ENCODE measurements at regions not wholly inside any gene's neighbourhood (a gene's known extent, or its start where the extent isn't known, plus 50 kb on each side); places are given as distances from the start of the nearest gene placed in this dataset.

GRCh38 chr17:71315568-71315967 is 805.3 kb upstream of the SOX9 start:
- no peak for DNase-seq

DNA sequence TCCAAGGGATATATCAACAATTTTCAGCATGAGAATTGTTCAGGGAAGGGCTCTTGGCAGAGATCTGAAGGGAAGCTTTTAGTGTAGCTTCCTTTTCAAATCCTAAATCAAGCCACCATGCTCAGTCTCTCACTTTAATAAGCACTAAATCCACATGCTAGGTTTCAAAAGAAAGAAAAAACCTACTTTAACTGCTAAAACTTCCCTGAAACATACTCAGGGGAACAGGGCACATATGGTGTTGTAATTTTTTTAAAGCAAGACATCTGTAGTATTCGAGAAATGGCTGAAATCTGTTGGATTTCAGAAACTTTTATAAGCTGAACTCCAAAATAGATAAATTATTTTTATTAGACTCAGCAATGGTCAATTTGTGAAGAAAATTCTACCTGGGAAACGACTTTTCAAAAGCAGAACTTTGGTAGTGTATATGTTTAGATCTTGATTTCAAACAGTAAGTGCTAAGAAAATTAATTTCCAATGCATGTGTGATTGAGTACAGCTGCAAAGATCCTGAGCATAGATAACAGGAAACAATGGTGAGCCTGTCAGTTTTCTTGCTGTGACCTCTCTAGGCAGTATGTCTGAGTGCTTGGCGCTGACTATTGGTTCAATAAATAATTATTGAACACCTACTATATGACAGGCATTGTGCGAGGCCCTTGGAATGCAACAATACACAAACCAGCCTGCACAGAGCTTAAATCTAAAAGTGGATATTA is 804.5 kb upstream of the SOX9 start:
- no peak for DNase-seq

- DNase-seq, result no peak
Observed at GRCh38 chr17:71320009-71320796, 800.6 kb upstream of the SOX9 start.

- no peak for DNase-seq
Observed at GRCh38 chr17:71325117-71325516, 795.7 kb upstream of the SOX9 start.

DNA sequence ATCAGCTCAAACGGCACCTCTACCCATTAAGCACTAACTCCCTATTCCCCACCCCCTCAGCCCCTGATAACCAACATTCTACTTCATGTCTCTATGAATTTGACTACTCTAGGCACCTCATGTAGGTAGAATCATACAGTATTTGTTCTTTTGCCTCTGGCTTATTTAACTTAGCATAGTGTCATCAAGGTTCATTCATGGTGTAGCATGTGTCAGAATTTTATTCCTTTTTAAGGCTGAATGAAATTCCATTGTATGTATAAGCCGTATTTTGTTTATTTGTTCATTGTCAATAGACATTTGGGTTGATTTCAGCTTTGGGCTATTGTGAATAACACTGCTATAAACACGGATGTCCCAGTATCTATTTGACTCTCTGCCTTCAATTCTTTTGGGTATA is 794.9 kb upstream of the SOX9 start:
- no peak for DNase-seq

- DNase-seq, result no peak
Observed at GRCh38 chr17:71327376-71328059, 793.3 kb upstream of the SOX9 start.

DNA sequence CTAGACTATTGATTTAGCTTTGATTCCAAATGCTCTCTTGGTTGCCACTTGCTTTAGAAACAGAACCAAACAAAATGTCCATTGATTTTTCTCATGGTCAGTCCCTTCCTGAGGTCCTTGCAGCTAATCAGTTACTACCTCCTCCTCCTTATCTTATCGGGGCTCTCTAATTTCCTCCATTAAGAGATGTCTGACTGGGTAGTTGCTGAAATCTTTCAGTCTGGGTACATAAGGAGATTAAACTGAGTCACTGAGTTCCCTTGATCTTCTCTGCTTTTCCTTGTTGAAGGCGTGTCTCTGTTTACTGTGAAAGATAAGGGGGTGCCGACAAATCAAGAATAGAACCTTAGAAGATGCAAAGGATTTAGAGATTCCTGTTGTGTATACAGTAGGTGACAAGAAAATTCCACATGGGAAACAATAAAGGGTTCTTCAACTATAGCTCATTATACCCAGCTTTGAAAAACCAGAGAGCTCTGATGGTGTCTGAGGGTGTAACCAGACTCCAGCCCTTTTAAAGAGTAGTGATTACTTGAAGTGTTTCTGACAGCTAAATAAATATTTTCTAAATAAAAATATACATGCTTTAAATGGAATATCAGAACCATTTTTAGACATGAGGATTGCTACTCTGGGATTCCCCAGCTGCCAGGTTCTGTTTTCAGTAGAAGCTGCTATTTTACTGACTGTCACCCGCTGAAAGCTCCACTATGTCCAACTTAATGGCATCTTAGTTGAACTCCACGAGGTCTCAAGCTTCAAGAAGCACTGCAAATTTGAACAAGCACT is 791.3 kb upstream of the SOX9 start:
- DNase-seq, result no peak

DNA sequence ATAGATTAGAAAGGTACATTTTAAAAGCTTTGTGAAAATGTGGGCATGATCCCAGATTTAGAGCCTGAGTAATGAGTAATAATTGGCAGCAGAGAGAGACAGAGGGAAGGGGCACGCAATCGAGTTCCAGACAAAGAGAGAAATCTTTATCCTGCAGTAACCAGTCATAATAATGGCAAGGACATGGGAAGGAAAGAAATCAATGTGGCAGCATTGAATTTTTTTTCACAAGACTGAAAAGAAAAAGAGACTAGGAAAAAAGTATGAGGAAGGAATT is 790.8 kb upstream of the SOX9 start:
- DNase-seq, result no peak

DNA sequence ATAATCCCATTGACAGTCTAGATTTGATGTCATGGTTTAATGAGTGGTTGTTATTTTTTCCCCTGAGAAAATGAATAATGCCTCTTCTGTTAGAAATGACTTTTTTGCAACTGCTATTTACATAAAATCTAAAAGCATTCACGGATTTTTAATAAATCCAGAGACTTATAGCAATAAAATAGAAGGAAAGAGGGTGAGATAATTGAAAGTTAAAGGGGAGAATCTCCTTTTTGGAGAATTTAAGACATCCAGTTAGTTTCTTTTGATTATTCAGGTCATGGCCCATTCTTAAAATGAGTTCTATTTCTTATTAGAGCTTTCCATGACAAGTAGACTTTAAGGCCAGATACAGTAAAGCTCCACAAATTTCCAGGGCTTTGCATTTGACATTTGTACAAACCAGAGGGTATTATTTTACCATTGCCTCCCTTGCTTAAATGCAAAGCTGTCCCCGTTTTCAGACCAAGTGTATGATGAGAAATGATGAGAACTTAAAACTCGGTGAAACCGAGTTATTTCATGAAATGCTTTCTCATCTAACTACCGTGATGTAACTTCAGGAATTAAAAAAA is 789.0 kb upstream of the SOX9 start:
- no peak for DNase-seq

DNA sequence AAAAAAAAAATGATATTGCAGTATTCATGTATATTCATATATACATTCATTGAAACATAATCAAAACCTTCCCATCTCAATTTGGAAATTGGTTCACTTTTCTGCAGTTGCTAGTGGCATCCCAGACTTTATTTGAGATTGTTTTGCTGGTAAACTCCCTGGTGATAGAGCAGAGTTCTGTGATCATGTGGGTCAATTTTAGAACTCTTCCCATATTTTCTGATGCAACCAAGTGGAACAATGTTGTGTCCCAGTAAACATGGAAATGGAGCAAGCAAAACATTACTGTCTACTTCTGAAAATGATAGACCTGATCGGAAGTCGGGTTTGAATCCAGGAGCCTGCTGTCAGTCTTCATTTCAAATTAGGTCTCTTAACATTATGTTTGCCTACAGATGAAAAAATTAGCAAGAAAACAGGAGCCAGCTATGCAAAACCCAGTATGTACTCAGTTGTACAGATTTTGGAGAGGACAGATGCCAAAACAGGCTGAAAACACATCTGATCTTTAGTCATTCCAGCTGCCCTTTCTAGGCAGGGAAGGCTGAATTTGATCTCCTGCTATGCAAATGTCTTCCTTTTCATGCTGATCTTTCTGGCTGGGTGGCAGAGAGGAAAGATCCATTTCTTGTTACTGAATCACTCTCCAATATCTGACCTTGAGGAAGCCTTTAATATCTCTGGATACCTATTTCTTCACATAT is 786.6 kb upstream of the SOX9 start:
- DNase-seq, result no peak

- DNase-seq, result no peak
Observed at GRCh38 chr17:71335212-71335611, 785.6 kb upstream of the SOX9 start.

DNA sequence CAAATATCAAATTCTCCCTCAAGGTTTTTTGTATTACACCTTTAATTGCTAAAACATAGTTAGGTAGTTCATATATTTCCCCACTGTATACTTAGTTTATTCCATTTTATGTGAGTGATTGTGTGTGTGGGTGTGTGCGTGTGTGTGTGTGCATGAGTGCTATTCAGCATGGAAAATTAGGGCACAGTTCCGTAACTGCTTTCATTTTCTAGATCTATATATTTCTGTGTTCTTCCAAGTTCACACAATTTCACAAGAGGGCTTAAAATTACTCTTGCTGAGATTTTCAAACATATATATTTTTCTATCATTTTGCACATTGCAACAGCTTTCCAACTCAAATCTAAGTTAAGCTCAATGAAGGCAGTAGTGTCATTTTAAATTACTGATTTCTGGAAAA is 782.9 kb upstream of the SOX9 start:
- no peak for DNase-seq

- no peak for DNase-seq
Observed at GRCh38 chr17:71338396-71338795, 782.4 kb upstream of the SOX9 start.

- DNase-seq, result no peak
Observed at GRCh38 chr17:71339206-71339605, 781.6 kb upstream of the SOX9 start.

DNA sequence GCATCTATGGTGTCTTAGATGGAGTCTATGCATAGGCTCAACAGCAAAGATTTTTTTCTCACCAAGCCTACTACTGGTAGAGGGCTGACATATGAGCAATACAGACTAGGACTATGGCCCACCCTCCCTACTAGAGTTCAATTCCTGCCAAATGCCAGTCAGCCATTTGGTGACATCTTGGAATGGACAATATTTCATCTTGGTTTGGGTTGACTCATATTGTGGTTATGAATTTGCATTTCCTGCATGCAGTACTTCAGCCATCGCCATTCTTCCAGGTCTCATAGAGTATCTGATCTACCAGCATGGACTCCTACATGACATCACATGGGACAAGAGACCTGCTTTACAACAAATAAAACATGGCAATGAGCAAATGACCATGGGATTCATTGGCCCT is 778.1 kb upstream of the SOX9 start:
- no peak for DNase-seq

- no peak for DNase-seq
Observed at GRCh38 chr17:71349908-71350600, 770.8 kb upstream of the SOX9 start.

DNA sequence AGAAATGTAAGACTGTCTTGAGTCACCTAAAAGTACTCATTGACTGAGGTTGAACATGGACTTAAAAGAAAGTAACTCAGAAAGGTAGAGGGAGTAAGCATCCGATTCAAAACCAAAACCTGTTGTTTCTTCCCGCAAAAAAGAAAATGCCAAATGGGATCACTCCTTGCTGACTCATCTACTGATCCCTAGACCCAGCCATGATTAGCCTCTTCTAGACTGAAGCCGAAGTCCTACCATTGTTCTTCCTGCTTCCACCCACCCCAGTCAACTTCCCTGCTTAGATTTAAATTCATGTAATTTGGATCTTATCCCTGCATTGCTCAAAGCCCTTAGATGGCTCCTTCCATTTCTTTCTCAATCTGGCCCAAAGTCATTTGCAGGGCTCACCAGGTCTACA is 760.5 kb upstream of the SOX9 start:
- no peak for DNase-seq

- no peak for DNase-seq
Observed at GRCh38 chr17:71361656-71362450, 759.0 kb upstream of the SOX9 start.

DNA sequence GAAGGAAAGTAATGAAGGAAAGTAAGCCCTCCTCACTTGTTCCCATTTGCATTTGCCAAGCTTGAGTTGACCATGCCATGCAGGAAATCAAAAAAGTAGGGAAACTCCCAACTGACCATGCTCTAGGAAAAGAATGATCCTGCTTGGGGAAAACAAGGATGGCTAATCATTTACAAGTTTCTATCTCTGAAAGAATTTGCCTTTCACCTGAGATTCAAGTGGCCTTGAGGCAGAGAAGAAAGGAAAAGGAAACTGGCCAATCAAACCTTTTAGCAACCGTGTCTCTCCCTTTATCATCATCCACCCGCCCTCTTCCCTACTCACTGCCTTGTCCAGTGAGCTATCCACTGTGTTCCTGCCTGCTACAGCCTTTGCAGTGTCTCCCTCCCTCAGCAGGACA is 757.2 kb upstream of the SOX9 start:
- DNase-seq, result no peak

GRCh38 chr17:71371809-71372208 is 749.0 kb upstream of the SOX9 start:
- DNase-seq, result no peak

DNA sequence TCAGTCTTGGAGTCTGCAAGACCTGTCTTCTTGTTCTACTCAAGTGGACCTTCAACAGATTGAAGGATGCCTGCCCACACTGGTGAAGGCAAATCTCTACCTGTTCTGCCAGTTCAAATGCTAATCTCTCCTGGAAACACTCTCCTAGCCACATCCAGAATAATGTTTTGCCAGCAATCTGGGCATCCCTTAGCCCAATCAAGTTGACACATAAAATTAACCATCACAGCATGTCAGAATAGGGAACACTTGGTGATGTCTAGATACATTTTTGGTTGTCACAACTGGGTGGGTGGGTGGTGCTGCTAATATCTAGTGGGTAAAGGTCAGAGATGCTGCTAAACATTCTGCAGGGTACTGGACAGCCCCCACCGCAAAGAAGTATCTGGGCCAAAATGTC is 744.9 kb upstream of the SOX9 start:
- no peak for DNase-seq

Data from activated T-cell treated with anti-CD3 and anti-CD28 coated beads, Interleukin-2, amount 50 U/mL, for 48 hours (primary cell).